GM18517 (cell line): ENCODE measurements at regions not wholly inside any gene's neighbourhood (a gene's known extent, or its start where the extent isn't known, plus 50 kb on each side); places are given as distances from the start of the nearest gene placed in this dataset.

Experiments used
- ATAC-seq: cut with Tn5 transposase; IDR thresholded peaks from one replicate; pipeline ENCODE4 v1.9.1; 2021; ENCODE audit warnings: mild to moderate bottlenecking, moderate library complexity; ENCODE audit not compliant: unreplicated experiment

DNA sequence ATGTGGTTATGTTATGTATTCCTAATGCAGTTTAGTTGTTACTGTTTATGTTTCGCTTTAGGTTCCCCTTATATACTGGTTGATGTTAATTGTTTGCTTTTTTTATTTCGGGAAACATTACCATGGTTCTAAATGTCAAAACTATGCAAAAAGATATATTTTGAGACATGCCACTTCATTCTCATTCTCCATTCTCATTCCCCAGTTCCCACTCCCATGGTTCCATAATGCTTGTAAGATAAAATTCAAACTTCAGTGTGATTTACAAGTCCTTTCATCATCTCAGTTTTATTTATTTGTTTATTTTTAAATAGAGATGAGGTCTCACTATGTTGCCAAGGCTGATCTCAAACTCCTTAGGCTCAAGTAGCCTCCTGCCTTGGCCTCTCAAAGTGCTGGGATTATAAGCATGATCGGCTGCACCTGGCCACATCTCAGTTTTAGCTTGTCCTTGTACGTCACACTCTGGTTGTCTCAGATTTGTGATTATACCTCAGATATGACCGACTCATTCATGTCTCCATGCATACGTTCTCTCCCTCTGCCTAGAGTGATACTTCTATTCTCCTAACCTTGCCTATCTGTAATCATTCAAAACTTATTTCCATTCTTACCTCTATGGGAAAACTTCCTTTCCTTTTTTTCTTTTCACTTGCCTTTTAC, 407.8 kb upstream of the RGS6 start:
- peak; percentile 50 for ATAC-seq

DNA sequence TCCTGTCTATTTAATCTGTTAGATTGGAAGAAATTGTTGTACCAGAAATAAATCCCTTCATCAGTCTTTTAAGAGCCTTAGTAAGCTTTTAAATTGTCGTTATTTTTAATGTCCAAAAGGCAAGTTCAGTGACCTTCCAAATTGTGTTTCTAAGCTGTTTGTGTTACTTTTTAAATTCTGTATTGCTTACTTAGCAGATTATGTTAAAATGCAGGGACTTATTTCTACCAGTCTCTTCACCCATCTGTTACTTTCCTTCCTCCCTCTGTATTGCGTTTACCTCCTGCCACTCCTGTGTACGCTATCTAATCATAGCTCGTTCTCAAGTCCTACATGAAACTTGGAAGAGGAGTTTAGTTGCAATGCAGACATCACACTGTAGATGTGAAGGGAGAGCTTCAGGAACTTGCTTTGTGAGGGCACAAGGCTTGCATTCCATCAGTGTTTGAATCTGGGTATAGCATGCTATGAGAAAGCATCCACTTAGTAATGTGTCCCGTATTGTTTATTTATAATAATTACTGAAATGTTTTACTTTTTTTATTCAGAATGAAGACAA, 406.5 kb upstream of the RGS6 start:
- no peak for ATAC-seq

DNA sequence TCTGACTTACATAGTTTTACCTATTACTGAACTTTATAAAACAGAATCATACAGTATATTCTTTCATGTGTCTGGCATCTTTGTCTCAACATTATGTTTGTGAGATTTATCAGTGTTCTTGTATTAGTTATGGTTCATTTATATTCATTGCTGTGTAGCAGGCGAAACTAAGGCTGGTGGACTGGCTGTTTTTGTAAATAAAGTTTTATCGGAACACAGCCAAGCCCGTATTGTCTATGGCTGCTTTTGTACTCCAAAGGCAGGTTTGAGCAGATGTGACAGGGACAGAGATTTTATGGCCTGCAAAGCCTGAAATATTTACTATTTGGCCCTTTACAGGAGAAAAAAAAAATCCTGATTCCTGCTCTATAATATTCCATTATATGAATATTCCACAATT, 405.8 kb upstream of the RGS6 start:
- no peak for ATAC-seq

DNA sequence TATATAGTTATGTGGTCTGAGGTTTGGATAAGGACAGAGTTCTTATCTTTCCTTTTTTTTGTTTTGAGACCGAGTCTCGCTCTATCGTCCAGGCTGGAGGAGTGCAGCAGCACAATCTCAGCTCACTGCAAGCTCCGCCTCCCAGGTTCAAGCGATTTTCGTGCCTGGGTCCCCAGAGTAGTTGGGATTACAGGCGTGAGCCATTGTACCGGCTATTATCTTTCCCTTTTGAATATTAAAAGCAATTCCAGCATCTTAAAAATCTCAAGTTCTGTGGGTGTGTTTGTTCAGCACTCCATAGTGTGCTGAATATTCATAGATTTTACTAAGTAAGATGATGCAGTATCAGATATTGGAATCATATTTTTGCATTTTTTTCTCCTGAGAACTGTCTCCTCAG, 404.4 kb upstream of the RGS6 start:
- no peak for ATAC-seq

DNA sequence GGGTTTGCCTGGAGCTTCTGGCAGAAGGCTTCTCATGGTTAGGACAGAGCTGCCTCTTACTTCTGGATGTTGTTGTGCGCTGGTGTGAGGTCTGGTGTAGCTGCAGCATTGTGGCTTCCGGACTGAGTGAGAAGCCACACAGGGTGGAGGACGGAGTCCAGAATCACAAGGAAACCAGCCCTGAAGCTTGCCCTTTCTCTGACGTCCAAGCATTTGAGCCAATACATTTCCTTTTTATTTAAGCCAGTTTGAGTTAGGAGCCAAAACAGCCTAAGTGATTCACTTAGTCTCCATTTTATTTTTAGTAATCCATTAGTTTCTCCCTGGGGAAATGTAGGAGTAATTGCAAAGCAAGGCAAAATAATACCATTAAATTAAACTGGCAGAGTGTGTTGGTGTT, 402.4 kb upstream of the RGS6 start:
- no peak for ATAC-seq

DNA sequence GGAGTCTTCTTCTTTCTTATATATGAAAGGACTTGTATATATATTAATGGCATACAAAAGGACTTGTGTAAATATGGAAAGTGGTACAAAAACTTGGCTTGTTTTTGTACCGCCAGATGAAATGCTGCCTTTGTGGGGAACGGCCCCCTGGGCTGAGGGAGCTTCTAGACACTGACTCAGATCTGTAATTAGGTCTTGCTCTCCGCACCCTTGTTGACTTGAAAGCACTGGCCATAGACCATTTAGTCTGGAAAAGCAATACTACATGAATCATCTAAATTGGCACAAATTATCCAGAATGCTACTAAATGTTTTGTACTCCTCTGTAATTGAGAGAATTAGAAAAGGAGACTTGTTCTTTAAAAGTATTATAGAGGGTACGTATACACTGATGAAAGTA, 399.9 kb upstream of the RGS6 start:
- ATAC-seq, result no peak

DNA sequence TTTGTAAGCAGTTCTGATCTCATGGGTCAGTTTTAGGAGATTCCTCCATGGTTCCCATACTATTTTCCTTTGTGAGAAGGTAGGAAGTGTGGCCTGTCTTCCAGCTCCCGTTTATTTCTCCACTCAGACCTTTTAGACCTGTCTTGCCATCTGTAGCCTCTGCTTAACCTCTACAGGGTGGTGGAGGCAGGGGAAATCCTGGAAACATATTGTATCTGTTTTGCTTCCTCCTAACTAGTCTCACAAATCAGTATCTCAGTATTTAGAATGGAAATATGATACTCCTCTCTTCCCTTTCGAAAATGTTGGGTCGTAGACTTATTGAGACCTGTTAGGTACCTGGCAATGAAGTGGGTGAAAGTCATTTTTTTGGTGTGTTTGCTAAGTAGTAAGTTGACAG, 399.4 kb upstream of the RGS6 start:
- ATAC-seq, result no peak

DNA sequence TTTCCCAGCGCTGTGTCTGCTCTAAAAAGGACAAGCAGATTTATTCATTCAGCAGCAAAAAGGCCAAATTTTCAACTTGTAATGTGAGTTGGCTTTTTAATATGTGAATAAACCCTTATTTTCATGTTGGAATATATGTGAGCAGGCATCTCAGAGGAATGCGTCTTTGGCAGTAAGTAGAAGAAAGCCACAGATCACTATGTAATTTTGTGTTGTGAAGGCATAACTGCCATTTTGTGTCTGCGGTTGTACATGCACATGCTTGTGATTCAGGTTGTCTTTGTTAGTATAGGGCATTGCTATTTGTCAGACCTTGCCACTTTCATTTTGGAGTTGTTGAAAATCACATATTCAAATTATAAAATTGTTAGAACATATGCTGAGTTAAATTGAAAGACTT, 398.8 kb upstream of the RGS6 start:
- ATAC-seq, result no peak

DNA sequence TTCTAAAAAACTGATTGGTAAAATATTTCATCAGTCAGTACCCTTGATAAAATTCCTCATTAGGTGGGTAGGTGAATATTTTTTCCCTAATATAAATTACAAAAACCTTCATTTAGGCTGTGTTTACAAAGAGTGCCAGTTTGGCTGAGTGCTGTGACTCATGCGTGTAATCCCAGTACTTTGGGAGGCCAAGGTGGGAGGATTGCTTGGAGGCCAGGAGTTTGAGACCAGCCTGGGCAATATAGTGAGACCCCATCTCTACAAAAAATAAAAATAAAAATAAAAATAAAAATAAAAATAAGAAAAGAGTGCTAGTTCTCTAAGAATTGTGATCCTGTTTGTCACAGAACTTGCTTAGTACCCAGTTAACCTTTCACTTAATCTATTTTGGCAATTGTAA, 398.4 kb upstream of the RGS6 start:
- no peak for ATAC-seq

DNA sequence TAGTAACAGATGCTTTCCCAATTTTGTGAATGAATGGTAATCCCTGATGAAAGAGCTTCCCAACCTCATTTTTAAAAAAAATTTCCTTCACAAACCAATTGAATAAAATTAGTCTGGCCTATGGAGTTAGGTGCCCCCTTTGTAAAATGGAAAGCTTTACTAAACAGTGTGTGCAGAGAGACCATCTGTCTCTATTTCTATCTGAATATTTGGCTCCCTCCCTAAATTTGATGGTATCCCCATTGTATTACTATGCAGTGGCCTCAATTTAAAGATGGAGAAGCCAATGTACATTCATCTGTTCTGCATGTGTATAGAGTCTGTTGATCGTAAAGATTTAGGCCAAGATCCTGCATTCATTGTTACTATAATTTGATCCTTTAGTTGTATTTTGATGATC, 397.7 kb upstream of the RGS6 start:
- no peak for ATAC-seq

DNA sequence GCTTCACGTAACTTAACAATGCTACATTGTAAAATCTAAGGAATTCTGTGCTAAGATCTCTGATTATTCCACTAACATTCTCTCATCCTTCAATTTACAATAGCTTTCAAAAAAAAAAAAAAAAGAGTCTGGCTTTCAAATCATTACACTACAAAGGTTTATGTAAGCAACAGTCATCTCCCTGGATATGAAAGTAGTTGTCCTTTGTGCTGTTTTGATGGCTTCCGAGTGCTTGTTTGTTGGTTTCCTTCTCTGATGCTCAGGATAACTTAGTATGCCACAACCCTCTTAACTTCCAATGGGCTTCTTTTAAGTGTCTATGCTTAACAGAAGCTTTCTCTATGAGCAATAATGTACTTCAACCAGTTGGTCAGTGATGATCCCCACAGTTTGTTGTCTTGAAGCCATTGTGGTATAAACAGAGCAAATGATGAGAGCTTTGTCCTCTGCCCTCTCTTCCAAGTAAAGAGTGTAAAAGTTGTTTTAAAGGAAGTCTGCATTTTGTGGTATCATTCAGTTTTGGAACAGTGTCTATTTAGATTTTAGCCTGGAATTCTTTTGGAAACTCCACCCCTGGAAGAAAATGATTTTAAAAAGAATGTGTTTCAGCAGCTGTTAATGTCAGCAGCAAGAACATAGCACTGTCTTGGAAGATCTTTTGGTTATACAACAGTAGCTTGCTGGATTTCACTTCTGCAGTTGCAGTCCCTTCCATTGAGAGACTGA, 396.1 kb upstream of the RGS6 start:
- ATAC-seq, result no peak

DNA sequence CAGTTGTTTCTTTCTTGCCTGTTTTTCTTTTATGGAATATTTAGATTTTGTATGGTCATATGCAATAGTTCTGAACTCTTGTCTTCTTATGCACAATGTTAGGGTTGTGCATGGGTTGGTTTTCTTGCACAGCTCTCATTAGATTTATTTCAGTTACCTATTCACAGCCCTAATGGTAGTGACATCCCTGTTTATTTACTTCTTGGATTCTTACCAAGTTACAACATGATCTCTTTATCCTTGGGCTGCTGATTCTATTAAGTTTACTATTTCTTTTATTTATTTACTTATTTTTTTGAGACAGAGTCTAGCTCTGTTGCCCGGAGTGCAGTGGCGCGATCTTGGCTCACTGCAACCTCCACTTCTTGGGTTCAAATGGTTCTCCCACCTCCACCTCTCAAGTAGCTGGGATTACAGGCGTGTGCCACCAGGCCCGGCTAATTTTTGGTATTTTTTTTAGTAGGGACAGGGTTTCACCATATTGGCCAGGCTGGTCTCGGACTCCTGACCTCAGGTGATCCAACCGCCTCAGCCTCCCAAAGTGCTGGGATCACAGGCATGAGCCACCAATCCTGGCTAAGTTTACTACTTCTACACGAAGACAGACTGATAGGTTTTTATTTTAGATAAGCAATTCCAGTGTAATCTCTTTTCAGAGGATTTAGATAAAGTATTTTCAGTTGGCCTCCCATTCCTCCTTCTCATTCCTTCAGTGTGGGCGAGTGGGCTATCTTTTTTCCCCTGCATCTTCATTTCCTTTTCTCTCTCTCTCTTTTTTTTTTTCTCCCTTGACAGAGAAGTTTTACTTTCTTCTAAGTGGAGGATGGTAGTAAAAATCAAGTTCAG, 395.1 kb upstream of the RGS6 start:
- no peak for ATAC-seq

DNA sequence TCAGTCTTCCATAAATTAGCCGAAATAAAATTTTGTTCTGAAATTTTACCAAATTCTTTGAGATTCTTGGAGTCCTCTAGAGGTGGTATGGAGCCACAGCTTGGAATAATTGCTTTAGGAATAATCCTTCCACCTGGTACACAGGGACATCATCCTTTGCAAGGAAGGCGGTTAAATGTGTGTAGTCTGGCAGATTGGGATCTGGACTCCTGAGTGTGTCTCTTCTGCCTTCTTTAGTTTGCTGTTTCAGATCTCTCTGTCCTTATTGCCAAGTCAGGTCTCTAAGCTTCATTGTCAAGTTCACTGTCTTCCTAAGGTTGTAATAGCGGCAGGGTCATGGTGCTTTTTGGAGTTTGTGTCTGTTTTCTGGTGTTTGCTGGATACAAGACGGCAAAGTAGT, 393.9 kb upstream of the RGS6 start:
- no peak for ATAC-seq

DNA sequence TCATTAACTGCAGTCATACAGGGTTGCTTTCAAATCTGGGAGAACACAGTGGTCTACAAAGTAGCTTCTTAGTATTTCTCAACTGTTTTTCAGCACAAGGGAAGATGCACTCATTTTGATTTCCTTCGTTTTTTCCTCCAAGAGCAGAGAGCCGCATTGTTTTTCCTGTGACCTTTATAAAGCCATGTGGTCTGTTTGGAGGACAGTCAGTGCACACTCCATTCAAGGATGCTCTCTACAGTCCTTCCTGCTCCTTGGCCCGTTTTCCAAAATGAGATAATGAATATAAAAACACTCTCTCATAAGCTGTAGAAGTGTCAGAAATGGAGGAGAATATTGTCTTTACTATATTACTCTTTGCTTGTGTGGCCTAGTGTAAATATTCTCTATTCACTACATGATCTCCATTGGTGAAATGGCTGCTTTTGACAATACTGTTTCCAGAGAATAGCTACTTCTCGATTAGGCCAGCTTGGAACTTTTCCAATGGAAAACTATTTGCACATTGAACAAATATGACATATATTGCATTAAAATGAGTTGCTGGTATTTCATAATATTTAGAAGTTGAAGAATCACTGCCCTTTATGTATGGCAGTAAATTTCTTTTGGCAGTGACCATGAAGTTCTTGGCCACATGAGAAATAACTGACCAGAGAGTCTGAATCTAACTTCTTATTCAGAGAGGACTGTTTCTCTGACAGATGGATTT, 393.1 kb upstream of the RGS6 start:
- ATAC-seq, result no peak

DNA sequence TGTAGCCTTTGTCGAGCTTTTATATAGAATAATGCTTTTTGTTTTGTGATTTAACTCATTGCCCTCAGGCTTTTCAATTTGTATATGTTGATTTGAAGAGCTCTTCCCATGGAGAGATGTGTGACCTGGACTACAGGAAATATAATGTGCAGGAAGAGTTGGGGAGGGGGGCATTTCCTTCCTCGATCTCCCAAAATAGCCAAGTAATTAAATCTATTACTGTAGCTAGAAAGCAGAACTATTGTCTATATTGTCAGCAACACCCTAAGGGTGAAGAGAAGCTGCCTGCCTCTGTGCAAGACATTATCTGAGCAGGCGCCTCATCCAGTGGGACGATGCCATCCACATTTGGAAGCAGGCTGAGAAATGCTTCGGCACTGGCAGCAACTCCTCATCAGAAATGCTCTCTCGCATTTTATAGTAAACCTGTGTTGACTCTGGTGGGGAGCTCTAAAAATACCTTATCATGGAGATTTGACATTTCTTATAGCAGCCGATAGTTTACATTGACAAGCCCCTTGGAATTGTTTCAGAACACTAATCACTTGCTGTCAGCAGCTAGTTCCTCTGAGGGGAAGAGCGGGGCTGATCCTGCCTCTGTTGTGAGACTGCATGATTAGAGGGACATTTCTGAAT, 392.5 kb upstream of the RGS6 start:
- ATAC-seq, result no peak

DNA sequence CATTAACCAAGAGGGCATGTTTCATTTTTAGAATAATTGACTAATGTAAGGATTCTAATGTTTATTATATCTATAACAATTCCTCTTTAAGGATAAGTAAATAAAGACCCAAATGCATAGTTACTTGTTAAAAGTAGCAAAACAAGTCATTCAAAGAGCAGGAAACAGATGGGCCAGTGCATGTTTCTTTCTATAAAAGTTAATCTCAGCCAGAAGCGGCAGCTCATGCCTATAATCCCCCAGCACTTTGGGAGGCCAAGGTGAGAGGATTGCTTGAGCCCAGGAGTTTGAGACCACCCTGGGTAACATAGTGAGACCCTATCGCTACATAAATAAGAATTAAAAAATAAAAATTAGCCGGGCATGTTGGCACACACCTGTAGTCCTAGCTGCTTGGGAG, 391.0 kb upstream of the RGS6 start:
- ATAC-seq, result no peak

DNA sequence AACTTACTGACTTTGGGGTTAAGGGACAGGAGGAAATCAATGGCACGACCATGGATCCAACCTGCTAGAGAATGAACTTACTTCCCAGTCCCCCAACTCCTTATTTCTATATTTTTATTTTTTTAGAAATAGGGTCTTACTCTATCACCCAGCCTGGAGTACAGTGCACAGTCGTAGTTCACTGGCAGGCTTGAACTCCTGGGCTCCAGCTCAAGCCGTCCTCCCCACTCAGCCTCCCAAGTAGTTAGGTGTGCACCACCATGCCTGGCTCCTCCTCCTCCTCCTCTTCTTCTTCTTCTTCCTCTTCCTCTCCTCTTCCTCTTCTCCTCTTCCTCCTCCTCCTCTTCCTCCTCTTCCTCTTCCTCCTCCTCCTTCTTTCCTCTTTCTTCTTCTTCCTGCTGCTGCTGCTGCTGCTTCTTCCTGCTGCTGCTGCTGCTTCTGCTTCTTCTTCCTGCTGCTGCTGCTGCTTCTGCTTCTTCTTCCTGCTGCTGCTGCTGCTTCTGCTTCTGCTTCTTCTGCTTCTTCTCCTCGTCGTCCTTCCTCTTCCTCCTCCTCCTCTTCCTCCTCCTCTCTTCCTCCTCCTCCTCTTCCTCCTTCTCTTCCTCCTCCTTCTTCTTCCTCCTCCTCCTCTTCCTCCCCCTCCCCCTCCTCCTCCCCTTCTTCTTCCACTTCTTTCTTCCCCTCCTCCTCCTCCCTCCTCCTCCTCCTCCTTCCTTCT, 390.1 kb upstream of the RGS6 start:
- ATAC-seq, result no peak

DNA sequence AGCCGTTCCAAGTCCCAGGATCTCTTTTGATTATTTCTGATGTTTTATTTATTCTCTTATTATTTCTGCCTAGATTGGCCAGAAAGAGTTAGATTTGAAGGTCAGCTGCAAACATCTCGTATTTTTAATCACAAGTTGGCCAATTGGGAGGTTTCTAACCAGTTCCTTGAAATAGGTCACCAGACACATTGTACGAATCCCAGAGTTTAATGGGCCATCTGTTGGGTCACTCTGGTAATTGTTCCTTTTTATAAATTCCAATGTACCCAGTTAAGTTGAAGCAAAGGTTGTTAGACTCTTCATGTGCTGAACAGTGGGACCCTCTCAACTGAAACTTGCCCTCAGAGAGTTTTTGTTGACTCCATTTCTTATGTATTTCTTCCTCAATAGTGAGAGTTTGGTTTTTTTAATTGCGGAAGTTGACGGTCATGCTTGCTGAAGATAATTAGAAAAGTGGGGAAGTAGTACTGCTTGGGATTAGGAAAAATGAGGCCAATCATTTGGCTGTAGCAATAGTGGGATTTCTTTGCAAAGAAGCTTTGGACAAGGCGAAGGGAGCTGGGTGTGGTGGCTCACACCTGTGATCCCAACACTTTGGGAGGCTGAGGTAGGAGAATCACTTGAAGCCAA, 382.7 kb upstream of the RGS6 start:
- no peak for ATAC-seq

DNA sequence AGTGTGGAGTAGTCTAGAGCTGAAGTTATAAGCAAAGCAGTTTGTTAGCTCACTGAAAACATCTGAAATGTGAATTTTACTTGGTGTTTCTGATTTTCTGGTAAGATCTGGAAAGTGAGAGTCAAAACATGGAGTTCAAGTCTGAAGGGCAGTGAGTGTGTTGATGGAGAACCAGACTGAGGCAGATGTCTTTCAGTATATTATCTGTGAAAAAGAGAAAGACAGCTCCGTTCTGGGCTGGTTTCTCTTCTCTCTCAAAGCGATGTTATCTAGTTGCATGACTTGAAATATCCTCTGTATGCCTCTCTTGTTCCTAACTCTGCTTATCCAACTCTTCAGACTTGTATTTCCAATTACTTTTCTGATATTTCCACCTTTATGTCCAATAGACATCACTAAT, 381.9 kb upstream of the RGS6 start:
- ATAC-seq, result peak; percentile 47
